Tibial artery (tissue), 4 donors: ENCODE measurements at regions not wholly inside any gene's neighbourhood (a gene's known extent, or its start where the extent isn't known, plus 50 kb on each side); places are given as distances from the start of the nearest gene placed in this dataset.

Source experiments
- DNase-seq, 2 donors: peaks; one replicate each; pipeline ENCODE4 v3.0.0-alpha.2; 2019
- H3K27ac ChIP-seq, 2 donors: fragments of 200-600 bp; sonication (generic) in 1 of 2; 1 replicate in 1 of 2; 2 replicates in 1 of 2; pipeline ENCODE4 v1.5.1; 2018 to 2019; ENCODE audit warnings: mild to moderate bottlenecking in 1 of 2
- H3K27me3 ChIP-seq, 2 donors: fragments of 200-600 bp; sonication (generic) in 1 of 2; one replicate each; pipeline versions ENCODE4 v1.5.1 to v1.6.0; 2016 to 2019
- H3K36me3 ChIP-seq, 3 donors: fragments of 200-600 bp; sonication (generic) in 2 of 3; one replicate each; pipeline ENCODE4 v1.5.1; 2016 to 2019; ENCODE audit warnings: mild to moderate bottlenecking in 2 of 3
- H3K4me1 ChIP-seq, 4 donors: fragments of 200-600 bp; sonication (generic) in 2 of 4; 1 replicate in 3 of 4; 2 replicates in 1 of 4; pipeline ENCODE4 v1.5.1; 2016 to 2019
- H3K4me3 ChIP-seq, 2 donors: fragments of 200-600 bp; sonication (generic) in 1 of 2; 1 replicate in 1 of 2; 2 replicates in 1 of 2; pipeline ENCODE4 v1.5.1; 2018 to 2019; ENCODE audit warnings: mild to moderate bottlenecking in 2 of 2
- H3K9me3 ChIP-seq, 3 donors: fragments of 200-600 bp; sonication (generic) in 1 of 3; one replicate each; pipeline ENCODE4 v1.5.1; 2016 to 2019
- CTCF ChIP-seq, 2 experiments: fragments of 200-600 bp in 1 of 2; fragments of 450-650 bp in 1 of 2; IDR thresholded peaks; one replicate each; pipeline ENCODE4 v1.5.1; 2017 to 2019; ENCODE audit warnings: antibody characterized with exemption in 2 of 2, mild to moderate bottlenecking in 1 of 2, moderate library complexity in 1 of 2
- intact Hi-C: fragments of 100-400 bp; cut with DNase I; formaldehyde crosslinking; loops from one replicate; pipeline ENCODE4 v1.15.0; 2023; ENCODE audit warnings: low total_unique reads

- H3K27ac ChIP-seq: no peak overlapping the region
- no peak for TF ChIP-seq CTCF (IDR thresholded peaks at IDR 0.05)
- no peaks in the 10 kb centered on the region for H3K27me3 ChIP-seq
- H3K4me3 ChIP-seq: no peak overlapping the region
- no peaks in the 10 kb centered on the region for H3K36me3 ChIP-seq
- intact Hi-C loops: no loop called here
- no peaks in the 10 kb centered on the region for H3K4me1 ChIP-seq
- no peak for DNase-seq
- H3K9me3 ChIP-seq: no peaks in the 10 kb centered on the region
These were observed 60.7 kb upstream of the PITX2 start for GRCh38 chr4:110683601-110684000.

- H3K4me1 ChIP-seq: no peaks in the 10 kb centered on the region
- DNase-seq: no peak
- intact Hi-C loops: no loop called here
- H3K27ac ChIP-seq: no peak overlapping the region
- no peak for TF ChIP-seq CTCF (IDR thresholded peaks at IDR 0.05)
- H3K36me3 ChIP-seq: no peaks in the 10 kb centered on the region
- peaks cover 0 to 5% (median 0%) of the 10 kb centered on the region in 3 donors for H3K9me3 ChIP-seq
- H3K4me3 ChIP-seq: no peak overlapping the region
- H3K27me3 ChIP-seq: no peaks in the 10 kb centered on the region
These were observed 79.4 kb upstream of the PITX2 start for GRCh38 chr4:110702326-110702725.

GRCh38 chr4:110704748-110705439, 82.0 kb upstream of the PITX2 start:
- H3K4me1 ChIP-seq: no peaks in the 10 kb centered on the region
- no peaks in the 10 kb centered on the region for H3K27me3 ChIP-seq
- no peaks in the 10 kb centered on the region for H3K9me3 ChIP-seq
- no peak overlapping the region for H3K27ac ChIP-seq
- no peak for DNase-seq
- intact Hi-C loops: no loop called here
- no peak overlapping the region for H3K4me3 ChIP-seq
- TF ChIP-seq CTCF (IDR thresholded peaks at IDR 0.05): no peak
- no peaks in the 10 kb centered on the region for H3K36me3 ChIP-seq

- Histone ChIP-seq H3K9me3 (no peaks in the 10 kb centered on the region), H3K27ac (no peak overlapping the region), H3K36me3 (no peaks in the 10 kb centered on the region), H3K27me3 (no peaks in the 10 kb centered on the region), H3K4me1 (no peaks in the 10 kb centered on the region), H3K4me3 (no peak overlapping the region)
- DNase-seq: no peak
- no peak for TF ChIP-seq CTCF (IDR thresholded peaks at IDR 0.05)
- intact Hi-C loops: no loop called here
These were observed 82.5 kb upstream of the PITX2 start for GRCh38 chr4:110705440-110705782.

GRCh38 chr4:110710070-110710469, 87.2 kb upstream of the PITX2 start:
- Histone ChIP-seq H3K27ac (no peak overlapping the region), H3K36me3 (no peaks in the 10 kb centered on the region), H3K9me3 (no peaks in the 10 kb centered on the region), H3K27me3 (no peaks in the 10 kb centered on the region), H3K4me1 (no peaks in the 10 kb centered on the region), H3K4me3 (no peak overlapping the region)
- intact Hi-C loops: no loop called here
- no peak for TF ChIP-seq CTCF (IDR thresholded peaks at IDR 0.05)
- no peak for DNase-seq

- Histone ChIP-seq H3K4me3 (no peak overlapping the region), H3K36me3 (no peaks in the 10 kb centered on the region), H3K27ac (no peak overlapping the region), H3K9me3 (no peaks in the 10 kb centered on the region), H3K4me1 (no peaks in the 10 kb centered on the region), H3K27me3 (no peaks in the 10 kb centered on the region)
- DNase-seq: no peak
- TF ChIP-seq CTCF (IDR thresholded peaks at IDR 0.05): no peak
- intact Hi-C loops: no loop called here
These were observed 89.6 kb upstream of the PITX2 start for GRCh38 chr4:110712486-110712885.
